CD4-positive, alpha-beta T cell treated with Interleukin-4 for 1 hour (primary cell): ENCODE measurements at regions not wholly inside any gene's neighbourhood (a gene's known extent, or its start where the extent isn't known, plus 50 kb on each side); places are given as distances from the start of the nearest gene placed in this dataset.
"Not testable (repeated sequence)": the region's sequence is repeated elsewhere in the genome, so short reads cannot be mapped to it uniquely, and the experiment has no call there.

Source experiments
- DNase-seq, 2 donors: peaks; one replicate each; pipeline ENCODE4 v3.0.0-alpha.2; 2020 to 2022

- no peak for DNase-seq
These were observed 52.7 kb upstream of the ZCCHC13 start for GRCh38 chrX:74251006-74251930.

DNA sequence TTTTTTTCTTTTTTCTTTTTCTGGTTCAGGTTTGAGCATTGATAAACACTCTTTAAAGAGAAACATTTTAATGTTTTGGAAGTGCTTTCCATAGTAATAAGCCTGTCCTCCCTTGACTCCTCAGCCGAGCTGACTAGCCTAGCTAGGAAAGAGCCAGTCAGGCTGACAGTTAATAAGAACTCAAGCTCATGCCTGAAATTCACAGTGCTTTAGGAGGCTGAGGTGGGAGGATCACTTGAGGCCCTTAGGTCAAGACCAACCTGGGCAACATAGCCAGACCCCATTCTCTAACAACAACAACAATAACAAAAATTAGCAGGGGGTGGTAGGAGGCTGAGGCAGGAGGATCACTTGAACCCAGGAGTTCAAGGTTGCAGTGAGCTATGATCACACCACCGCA lies 53.4 kb upstream of the ZCCHC13 start:
- DNase-seq: no peak

GRCh38 chrX:74249963-74250362 lies 54.0 kb upstream of the ZCCHC13 start:
- DNase-seq: no peak

DNA sequence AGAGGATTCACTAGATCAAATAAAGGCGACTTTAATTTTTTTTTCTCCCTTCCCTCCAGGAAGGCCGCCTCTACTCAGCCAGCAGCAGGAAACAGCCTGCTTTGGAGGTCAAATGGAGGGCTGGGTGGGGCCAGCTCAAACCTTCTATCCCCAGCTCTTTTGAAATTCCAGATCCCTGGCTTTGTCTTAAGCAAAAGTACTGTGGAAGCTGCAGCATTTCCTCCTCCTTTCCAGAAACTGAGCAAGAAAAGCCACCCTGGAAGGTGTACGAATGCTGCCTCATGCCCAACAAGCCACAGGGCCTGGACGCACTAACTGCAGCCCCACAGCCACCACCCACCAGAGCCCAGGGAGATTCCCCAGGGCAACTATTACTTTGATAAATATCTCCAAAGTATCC lies 55.1 kb upstream of the ZCCHC13 start:
- DNase-seq: no peak

GRCh38 chrX:74246524-74246923 lies 57.5 kb upstream of the ZCCHC13 start:
- no peak for DNase-seq

DNA sequence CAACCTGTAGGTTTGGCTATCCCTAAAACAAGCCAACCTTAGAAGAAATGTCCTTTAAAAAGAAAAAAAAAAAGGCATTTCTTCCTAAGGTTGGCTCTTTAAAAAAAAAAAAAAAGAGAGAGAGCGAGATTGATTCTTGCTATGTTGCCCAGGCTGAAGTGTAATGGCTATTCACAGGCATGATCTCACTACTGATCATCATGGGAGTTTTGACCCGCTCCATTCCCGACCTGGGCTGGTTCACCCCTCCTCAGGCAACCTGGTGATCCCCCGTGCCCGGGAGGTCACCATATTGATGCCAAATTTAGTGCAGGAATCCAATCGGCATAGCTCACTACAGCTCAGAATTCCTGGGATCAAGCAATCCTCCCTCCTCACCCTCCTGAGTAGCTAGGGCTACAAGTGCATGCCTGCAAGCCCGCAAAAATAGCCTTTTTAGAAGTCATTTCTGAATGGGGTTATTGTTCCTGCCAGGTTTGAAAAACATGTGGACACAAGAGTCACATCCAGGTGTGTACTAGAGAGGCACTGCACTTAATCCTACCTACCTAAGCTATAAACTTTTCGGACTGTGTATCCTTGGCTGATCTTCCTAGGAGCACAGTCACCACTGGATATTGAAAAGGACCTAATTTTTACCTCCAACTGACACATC lies 61.4 kb upstream of the ZCCHC13 start:
- no peak for DNase-seq

- no peak for DNase-seq
These were observed 61.9 kb upstream of the ZCCHC13 start for GRCh38 chrX:74242050-74242449.

DNA sequence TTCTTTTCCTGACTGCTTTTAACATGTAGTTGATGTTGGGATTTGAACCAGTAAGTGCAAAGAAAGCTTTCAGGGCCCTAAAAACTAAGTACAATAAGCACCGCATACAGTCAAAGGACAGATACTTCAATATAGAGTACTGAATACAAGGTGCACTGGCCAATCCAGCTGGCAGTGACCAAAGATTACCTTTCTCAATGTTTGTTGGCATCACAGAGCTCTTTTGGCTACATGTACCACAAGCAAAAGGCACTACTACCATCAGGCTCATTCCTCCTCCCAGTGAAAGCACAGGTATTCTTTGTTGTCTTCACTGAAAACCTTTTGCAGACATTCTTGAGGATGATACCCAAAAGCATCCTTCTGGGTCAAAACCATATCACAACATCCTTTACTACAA lies 65.2 kb upstream of the ZCCHC13 start:
- DNase-seq: no peak

DNA sequence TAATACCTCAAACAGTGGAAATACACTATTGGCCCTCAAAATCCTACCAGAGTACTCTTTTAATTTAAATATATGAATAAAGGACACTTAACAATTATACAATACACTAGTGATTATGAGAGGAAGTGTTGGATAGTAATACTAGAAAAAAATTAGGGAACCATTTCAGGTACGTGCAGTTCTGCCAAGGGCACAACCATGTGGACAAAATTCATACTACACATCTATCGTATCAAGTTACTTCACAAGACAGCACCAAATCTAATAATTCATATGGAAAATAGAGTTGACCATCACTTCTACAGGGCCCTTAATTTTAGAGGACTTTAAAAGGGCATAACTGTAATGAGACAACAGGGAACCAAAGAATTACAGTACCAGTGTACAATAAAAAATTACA lies 69.2 kb upstream of the ZCCHC13 start:
- DNase-seq: no peak

DNA sequence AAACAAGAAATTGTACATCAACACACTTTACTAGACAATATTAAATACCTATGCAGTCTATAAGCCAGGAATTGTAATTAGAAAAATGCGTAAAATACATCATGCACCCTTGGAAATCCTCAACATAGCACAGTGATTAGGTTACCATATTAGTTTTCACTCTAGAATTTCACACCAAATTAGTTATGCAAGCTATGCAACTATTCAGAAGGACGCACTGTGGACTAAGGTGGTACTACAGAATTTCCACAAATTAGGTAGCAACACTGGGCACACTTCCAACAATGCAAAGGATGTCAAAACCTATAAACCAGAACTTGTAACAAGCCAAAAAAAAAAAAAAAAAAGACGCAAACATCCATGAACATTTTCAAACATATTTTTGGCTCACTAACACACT lies 71.1 kb upstream of the ZCCHC13 start:
- no peak for DNase-seq

GRCh38 chrX:74231625-74232024 lies 72.4 kb upstream of the ZCCHC13 start:
- no peak for DNase-seq

GRCh38 chrX:74230094-74230493 lies 73.9 kb upstream of the ZCCHC13 start:
- no peak for DNase-seq

DNA sequence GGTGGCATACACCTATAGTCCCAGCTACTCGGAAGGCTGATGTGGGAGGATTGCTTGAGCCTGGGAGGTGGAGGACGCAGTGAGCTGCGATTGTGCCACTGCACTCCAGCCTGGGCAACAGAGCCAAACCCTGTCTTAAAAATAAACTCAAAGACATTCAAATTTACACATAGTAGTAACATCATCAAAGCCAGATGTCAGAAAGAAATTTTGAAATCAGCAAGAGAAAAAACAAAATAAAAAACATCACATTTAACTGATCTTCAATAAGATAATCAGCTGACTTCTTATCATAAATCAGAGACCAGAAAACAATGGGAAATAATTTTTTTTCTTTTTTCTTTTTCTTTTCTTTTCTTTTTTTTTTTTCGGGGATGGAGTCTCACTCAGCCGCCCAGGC lies 78.9 kb upstream of the ZCCHC13 start:
- DNase-seq: no peak

- no peak for DNase-seq
These were observed 83.7 kb upstream of the ZCCHC13 start for GRCh38 chrX:74220277-74220676.

- DNase-seq: no peak
These were observed 85.1 kb upstream of the ZCCHC13 start for GRCh38 chrX:74218895-74219294.

- DNase-seq: no peak
These were observed 87.6 kb upstream of the ZCCHC13 start for GRCh38 chrX:74216421-74216820.

DNA sequence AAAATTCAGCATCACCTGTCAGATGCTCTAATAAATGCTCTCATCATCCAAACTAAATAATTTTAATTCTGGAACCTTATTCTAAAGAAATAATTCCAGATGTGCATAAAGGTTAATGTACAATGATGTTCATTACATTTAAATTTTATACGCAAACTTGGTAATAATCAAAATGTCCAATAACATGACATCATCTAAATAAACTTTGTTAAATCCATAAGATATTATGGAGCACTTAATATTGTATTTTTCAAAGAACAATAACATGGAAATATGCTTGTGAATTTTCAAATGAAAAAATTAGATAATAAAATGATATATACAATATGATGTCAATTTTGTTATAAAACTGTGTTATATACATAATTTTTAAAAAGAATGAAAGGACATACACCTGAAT lies 92.1 kb upstream of the ZCCHC13 start:
- DNase-seq: no peak

DNA sequence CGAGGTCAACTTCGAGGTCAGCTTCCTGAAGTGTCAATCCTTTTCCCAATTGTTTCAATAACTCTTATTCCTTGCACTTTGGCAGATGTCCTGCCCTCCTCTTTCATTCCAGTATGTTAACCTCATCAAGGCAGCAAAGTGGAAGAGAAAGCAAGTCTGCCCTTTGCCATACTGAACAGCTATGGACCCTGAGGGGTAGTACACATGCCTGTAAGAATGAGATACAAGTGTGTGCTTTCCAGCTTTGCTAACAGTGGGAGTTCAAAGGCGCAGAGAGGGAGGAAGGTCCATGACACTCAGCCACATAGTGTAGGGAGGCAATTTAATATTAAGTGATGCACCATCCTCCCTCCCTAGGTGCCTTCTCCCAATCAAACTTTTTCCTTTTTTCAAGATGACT lies 96.4 kb upstream of the ZCCHC13 start:
- DNase-seq: no peak

DNA sequence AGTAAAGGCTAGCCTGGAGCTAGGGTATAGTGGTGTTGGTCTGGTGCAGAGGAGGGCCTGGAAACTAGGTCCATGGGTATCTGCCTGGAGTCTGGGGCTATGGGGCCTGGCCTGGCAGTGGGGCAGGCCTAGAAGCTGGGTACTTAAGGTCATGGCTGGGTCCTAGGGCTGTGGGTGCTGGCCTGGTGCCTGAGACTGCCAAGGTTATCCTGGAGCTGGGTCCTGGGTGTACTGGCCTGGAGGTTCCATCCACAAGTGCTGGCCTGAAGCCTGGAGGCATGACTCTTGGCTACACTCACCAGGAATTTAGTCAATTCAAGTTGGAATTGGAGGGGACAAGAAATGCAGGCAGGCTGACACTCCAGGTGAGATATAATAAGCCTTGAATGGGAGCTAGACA lies 108.4 kb upstream of the ZCCHC13 start:
- no peak for DNase-seq

- no peak for DNase-seq
These were observed 108.9 kb upstream of the ZCCHC13 start for GRCh38 chrX:74195120-74195519.

- no peak for DNase-seq
These were observed 116.8 kb upstream of the ZCCHC13 start for GRCh38 chrX:74187211-74187610.

GRCh38 chrX:74183047-74183446 lies 120.9 kb upstream of the ZCCHC13 start:
- not testable (repeated sequence) for DNase-seq

DNA sequence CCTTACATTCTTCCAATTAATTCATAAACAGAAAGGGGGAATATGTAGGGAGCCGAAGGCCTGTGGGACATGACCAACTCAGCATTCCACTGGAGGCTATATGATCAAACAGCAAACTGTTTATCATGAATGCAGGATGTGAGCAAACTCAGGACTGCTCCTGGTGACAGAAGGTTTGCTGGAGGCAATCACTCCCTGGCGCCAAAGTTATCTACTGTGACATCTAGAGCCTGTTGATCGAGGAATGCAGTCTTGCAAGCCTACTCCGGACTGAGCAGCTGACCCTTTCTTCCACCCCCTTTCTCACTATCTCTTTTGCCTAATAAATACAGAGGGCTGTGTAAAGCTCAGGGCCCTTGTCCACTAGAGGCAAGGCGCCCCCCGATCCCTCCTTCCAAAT lies 122.0 kb upstream of the ZCCHC13 start:
- not testable (repeated sequence) for DNase-seq

DNA sequence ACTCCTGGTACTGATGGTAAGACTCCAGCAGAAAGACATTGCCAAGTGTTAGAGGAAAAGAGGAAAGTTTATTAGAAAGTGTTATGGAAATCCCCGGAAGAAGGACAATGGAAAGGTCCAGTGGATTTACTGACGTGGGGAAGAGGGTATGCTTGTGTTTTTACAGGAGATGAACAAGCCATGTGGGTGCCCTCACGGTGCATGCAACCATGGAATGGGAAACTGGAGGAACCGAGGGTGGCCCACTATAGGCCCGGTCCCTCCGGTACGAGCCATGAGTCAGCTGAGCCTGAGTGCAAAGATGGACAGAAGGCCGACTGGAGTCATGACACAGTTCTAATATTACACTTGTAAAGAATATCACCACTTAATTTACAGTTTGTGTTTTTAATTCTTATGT lies 123.3 kb upstream of the ZCCHC13 start:
- no peak for DNase-seq

- no peak for DNase-seq
These were observed 124.0 kb upstream of the ZCCHC13 start for GRCh38 chrX:74179990-74180389.
